ENCODE measurements at regions not wholly inside any gene's neighbourhood (a gene's known extent, or its start where the extent isn't known, plus 50 kb on each side); places are given as distances from the start of the nearest gene placed in this dataset.

- TF ChIP-seq POLR2A (IDR thresholded peaks at IDR 0.05) (no peak), CTCF (IDR thresholded peaks at IDR 0.05) (no peak)
Measured at GRCh38 chr10:81127931-81128330, 590.2 kb downstream of the SH2D4B start.
